CD14-positive monocyte (primary cell): ENCODE measurements at regions not wholly inside any gene's neighbourhood (a gene's known extent, or its start where the extent isn't known, plus 50 kb on each side); places are given as distances from the start of the nearest gene placed in this dataset.

Experiments used
- DNase-seq, 3 donors: peaks; one replicate each; pipeline ENCODE4 v3.0.0-alpha.2; 2011 to 2022
- H2AFZ ChIP-seq: 2 replicates; pipeline ENCODE4 v1.6.0; 2012; ENCODE audit warnings: mild to moderate bottlenecking, low read depth, low read length, inconsistent platforms; ENCODE audit not compliant: insufficient read depth, poor library complexity, severe bottlenecking
- H3K27ac ChIP-seq, 2 donors: 1 replicate in 1 of 2; 2 replicates in 1 of 2; pipeline ENCODE4 v1.5.1; 2012 to 2013; ENCODE audit warnings: low read length in 2 of 2, control low read depth in 1 of 2, inconsistent platforms in 1 of 2, low read depth in 1 of 2, mild to moderate bottlenecking in 1 of 2
- H3K27me3 ChIP-seq, 2 donors: one replicate each; pipeline versions ENCODE4 v1.6.0 to v1.6.1; 2011 to 2013; ENCODE audit warnings: low read length in 2 of 2; ENCODE audit not compliant: control insufficient read depth in 2 of 2, insufficient read depth in 2 of 2
- H3K36me3 ChIP-seq, 2 donors: replicated peaks in 1 of 2; 1 replicate in 1 of 2; 2 replicates in 1 of 2; pipeline versions ENCODE4 v1.5.1 to v1.6.1; 2012 to 2013; ENCODE audit warnings: low read length in 2 of 2, control low read depth in 1 of 2, inconsistent platforms in 1 of 2, mild to moderate bottlenecking in 1 of 2; ENCODE audit not compliant: insufficient read depth in 2 of 2, control insufficient read depth in 1 of 2
- H3K4me1 ChIP-seq, 2 donors: 1 replicate in 1 of 2; 2 replicates in 1 of 2; pipeline versions ENCODE4 v1.5.1 to v1.6.1; 2012 to 2013; ENCODE audit warnings: low read length in 2 of 2, control low read depth in 1 of 2, inconsistent platforms in 1 of 2, mild to moderate bottlenecking in 1 of 2, moderate library complexity in 1 of 2; ENCODE audit not compliant: insufficient read depth in 2 of 2, control insufficient read depth in 1 of 2
- H3K4me2 ChIP-seq: replicated peaks from 2 replicates; pipeline ENCODE3; 2012; ENCODE audit warnings: low read length, moderate library complexity, mild to moderate bottlenecking; ENCODE audit not compliant: poor library complexity, severe bottlenecking; ENCODE audit errors: extremely low read depth
- H3K4me3 ChIP-seq, 3 experiments: fragments of 200-600 bp in 1 of 3; sonication (generic) in 1 of 3; replicated peaks in 1 of 3; 1 replicate in 2 of 3; 2 replicates in 1 of 3; pipeline ENCODE4 v1.5.1; 2011 to 2013; ENCODE audit warnings: low read length in 3 of 3, mild to moderate bottlenecking in 3 of 3, control low read depth in 2 of 3, low read depth in 2 of 3, inconsistent platforms in 1 of 3, moderate library complexity in 1 of 3
- H3K79me2 ChIP-seq: 2 replicates; pipeline ENCODE4 v1.6.0; 2012; ENCODE audit warnings: mild to moderate bottlenecking, control low read depth, inconsistent platforms, low read length, moderate library complexity; ENCODE audit not compliant: insufficient read depth
- H3K9ac ChIP-seq: 2 replicates; pipeline ENCODE4 v1.6.0; 2017; ENCODE audit warnings: low read length, mild to moderate bottlenecking; ENCODE audit not compliant: insufficient read depth, poor library complexity, severe bottlenecking
- H3K9me3 ChIP-seq, 2 donors: replicated peaks in 1 of 2; 1 replicate in 1 of 2; 2 replicates in 1 of 2; pipeline versions ENCODE4 v1.5.1 to v1.6.1; 2012 to 2013; ENCODE audit warnings: low read length in 2 of 2, control low read depth in 1 of 2; ENCODE audit not compliant: control insufficient read depth in 1 of 2, insufficient read depth in 1 of 2
- H4K20me1 ChIP-seq: 2 replicates; pipeline ENCODE4 v1.6.0; 2012; ENCODE audit warnings: mild to moderate bottlenecking, low read length, control low read depth, moderate library complexity; ENCODE audit not compliant: insufficient read depth
- H3K27ac Mint-ChIP-seq, 7 donors: one replicate each; pipeline ENCODE4 v1.8.0; 2020; ENCODE audit warnings: mild to moderate bottlenecking in 7 of 7, mixed read lengths in 7 of 7, moderate library complexity in 6 of 7, inconsistent platforms in 2 of 7
- H3K27me3 Mint-ChIP-seq, 3 donors: one replicate each; pipeline ENCODE4 v1.8.0; 2021 to 2022; ENCODE audit warnings: low read depth in 3 of 3, mild to moderate bottlenecking in 3 of 3, mixed read lengths in 3 of 3, moderate library complexity in 3 of 3, inconsistent platforms in 1 of 3
- H3K36me3 Mint-ChIP-seq, 2 donors: one replicate each; pipeline ENCODE4 v1.8.0; 2020; ENCODE audit warnings: mixed read lengths in 2 of 2, inconsistent platforms in 1 of 2, mild to moderate bottlenecking in 1 of 2
- H3K4me1 Mint-ChIP-seq: one replicate; pipeline ENCODE4 v1.8.0; 2020; ENCODE audit warnings: mild to moderate bottlenecking, mixed read lengths
- H3K4me3 Mint-ChIP-seq, 2 donors: one replicate each; pipeline ENCODE4 v1.8.0; 2020; ENCODE audit warnings: mild to moderate bottlenecking in 2 of 2, mixed read lengths in 2 of 2, moderate library complexity in 1 of 2
- H3K9me3 Mint-ChIP-seq, 7 donors: one replicate each; pipeline ENCODE4 v1.8.0; 2020 to 2022; ENCODE audit warnings: mixed read lengths in 7 of 7, mild to moderate bottlenecking in 6 of 7, moderate library complexity in 6 of 7, inconsistent platforms in 2 of 7
- WGBS: methylation state at CpG from one replicate; pipeline ENCODE4 v1.1.5; 2013; ENCODE audit warnings: missing lambda C conversion rate; ENCODE audit not compliant: insufficient coverage; 5-methylcytosine and 5-hydroxymethylcytosine counted together
- intact Hi-C, 2 donors: fragments of 100-400 bp; cut with micrococcal nuclease; formaldehyde crosslinking; loops; one replicate each; pipeline versions ENCODE4 v1.15.0 to v1.15.1; 2023
- TF ChIP-seq, protein P1 (sequence below): fragments of 200-600 bp; IDR thresholded peaks from one replicate; pipeline ENCODE4 v1.8.0; 2022; ENCODE audit warnings: antibody characterized with exemption, mild to moderate bottlenecking

DNA sequence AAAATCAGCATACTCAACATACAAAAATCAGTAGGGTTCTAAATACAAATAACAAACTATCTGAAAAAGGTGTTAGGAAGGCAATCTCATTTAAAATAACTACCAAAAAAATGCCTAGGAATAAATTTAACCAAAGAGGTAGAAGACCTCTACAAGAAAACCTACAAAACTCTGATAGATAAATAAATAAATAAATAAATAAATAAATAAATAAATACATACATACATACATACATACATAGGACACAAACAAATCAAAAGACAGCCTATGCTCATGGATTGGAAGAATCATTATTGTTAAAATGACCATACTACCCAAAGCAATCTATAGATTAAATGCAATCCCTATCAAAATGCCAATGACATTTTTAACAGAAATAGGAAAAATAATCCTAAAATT lies 194.7 kb downstream of the BARHL2 start:
- Mint-ChIP-seq H3K4me3 (no peak overlapping the region), H3K4me1 (no peaks in the 10 kb centered on the region), H3K27me3 (peaks cover 0 to 3% (median 1%) of the 10 kb centered on the region in 3 donors), H3K9me3 (peaks cover 0 to 15% (median 6%) of the 10 kb centered on the region in 7 donors), H3K36me3 (no peaks in the 10 kb centered on the region), H3K27ac (no peak overlapping the region)
- no peaks in the 10 kb centered on the region for H3K9me3 ChIP-seq
- H4K20me1 ChIP-seq = no peaks in the 10 kb centered on the region
- no peak overlapping the region for H3K27ac ChIP-seq
- H3K36me3 ChIP-seq = no peaks in the 10 kb centered on the region
- no peak overlapping the region for H2AFZ ChIP-seq
- H3K4me2 ChIP-seq = no peak overlapping the region
- no peaks in the 10 kb centered on the region for H3K79me2 ChIP-seq
- H3K4me1 ChIP-seq = no peaks in the 10 kb centered on the region
- no peak overlapping the region for H3K4me3 ChIP-seq
- no peak overlapping the region for H3K9ac ChIP-seq
- no peak for DNase-seq
- intact Hi-C loops = no loop called here
- TF ChIP-seq, protein P1, sequence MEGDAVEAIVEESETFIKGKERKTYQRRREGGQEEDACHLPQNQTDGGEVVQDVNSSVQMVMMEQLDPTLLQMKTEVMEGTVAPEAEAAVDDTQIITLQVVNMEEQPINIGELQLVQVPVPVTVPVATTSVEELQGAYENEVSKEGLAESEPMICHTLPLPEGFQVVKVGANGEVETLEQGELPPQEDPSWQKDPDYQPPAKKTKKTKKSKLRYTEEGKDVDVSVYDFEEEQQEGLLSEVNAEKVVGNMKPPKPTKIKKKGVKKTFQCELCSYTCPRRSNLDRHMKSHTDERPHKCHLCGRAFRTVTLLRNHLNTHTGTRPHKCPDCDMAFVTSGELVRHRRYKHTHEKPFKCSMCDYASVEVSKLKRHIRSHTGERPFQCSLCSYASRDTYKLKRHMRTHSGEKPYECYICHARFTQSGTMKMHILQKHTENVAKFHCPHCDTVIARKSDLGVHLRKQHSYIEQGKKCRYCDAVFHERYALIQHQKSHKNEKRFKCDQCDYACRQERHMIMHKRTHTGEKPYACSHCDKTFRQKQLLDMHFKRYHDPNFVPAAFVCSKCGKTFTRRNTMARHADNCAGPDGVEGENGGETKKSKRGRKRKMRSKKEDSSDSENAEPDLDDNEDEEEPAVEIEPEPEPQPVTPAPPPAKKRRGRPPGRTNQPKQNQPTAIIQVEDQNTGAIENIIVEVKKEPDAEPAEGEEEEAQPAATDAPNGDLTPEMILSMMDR = no peak
- H3K27me3 ChIP-seq = no peaks in the 10 kb centered on the region

- no peaks in the 10 kb centered on the region for H3K4me1 ChIP-seq
- no peaks in the 10 kb centered on the region for H3K36me3 Mint-ChIP-seq
- no peak overlapping the region for H3K27ac ChIP-seq
- H3K9me3 ChIP-seq = peaks cover 0 to 4% of the 10 kb centered on the region in 2 donors
- no peaks in the 10 kb centered on the region for H3K4me1 Mint-ChIP-seq
- no peak overlapping the region for H3K4me2 ChIP-seq
- peaks cover 0 to 9% (median 3%) of the 10 kb centered on the region in 7 donors for H3K9me3 Mint-ChIP-seq
- intact Hi-C loops = no loop called here
- H3K27ac Mint-ChIP-seq = peak overlapping the region in 1 of 7 donors; percentile 27
- no peaks in the 10 kb centered on the region for H3K27me3 ChIP-seq
- H3K36me3 ChIP-seq = no peaks in the 10 kb centered on the region
- H2AFZ ChIP-seq = no peak overlapping the region
- no peak overlapping the region for H3K4me3 Mint-ChIP-seq
- TF ChIP-seq, protein P1 = no peak
- H3K4me3 ChIP-seq = no peak overlapping the region
- peaks cover 0 to 2% (median 2%) of the 10 kb centered on the region in 3 donors for H3K27me3 Mint-ChIP-seq
- H4K20me1 ChIP-seq = no peaks in the 10 kb centered on the region
- no peak for DNase-seq
- H3K9ac ChIP-seq = no peak overlapping the region
- WGBS = 100% methylated on average over 1 of the region's 5 CpGs
- H3K79me2 ChIP-seq = no peaks in the 10 kb centered on the region
These were observed 203.1 kb downstream of the BARHL2 start for GRCh38 chr1:90513956-90514355.
